Testis (tissue), 2 donors: ENCODE measurements at regions not wholly inside any gene's neighbourhood (a gene's known extent, or its start where the extent isn't known, plus 50 kb on each side); places are given as distances from the start of the nearest gene placed in this dataset.

Source experiments
- CTCF ChIP-seq, 3 experiments: fragments of 450-650 bp in 2 of 3; fragments of 200-600 bp in 1 of 3; sonication (generic) in 1 of 3; IDR thresholded peaks; one replicate each; pipeline ENCODE4 v1.5.1; 2016 to 2019; ENCODE audit warnings: antibody characterized with exemption in 3 of 3, mild to moderate bottlenecking in 2 of 3, moderate library complexity in 1 of 3
- POLR2A ChIP-seq: fragments of 450-650 bp; IDR thresholded peaks from one replicate; pipeline ENCODE4 v1.6.1; 2017; ENCODE audit warnings: antibody characterized with exemption, mild to moderate bottlenecking, moderate library complexity

- no peak for TF ChIP-seq CTCF (IDR thresholded peaks at IDR 0.05)
- TF ChIP-seq POLR2A: no peak
Observed at GRCh38 chr16:51916814-51917213, 630.1 kb downstream of the TOX3 start.
